Glutamatergic neuron (in vitro differentiated cells): ENCODE measurements at regions not wholly inside any gene's neighbourhood (a gene's known extent, or its start where the extent isn't known, plus 50 kb on each side); places are given as distances from the start of the nearest gene placed in this dataset.

Experiments
- DNase-seq: peaks from one replicate; pipeline ENCODE4 v3.0.0; 2022
- H3K27ac Mint-ChIP-seq: one replicate; pipeline ENCODE4 v1.8.0; 2020; ENCODE audit warnings: mild to moderate bottlenecking, mixed read lengths, inconsistent platforms; ENCODE audit not compliant: unreplicated experiment
- H3K27me3 Mint-ChIP-seq: one replicate; pipeline ENCODE4 v1.8.0; 2020; ENCODE audit warnings: mild to moderate bottlenecking, moderate library complexity, mixed read lengths, inconsistent platforms; ENCODE audit not compliant: unreplicated experiment
- H3K36me3 Mint-ChIP-seq: one replicate; pipeline ENCODE4 v1.8.0; 2020; ENCODE audit warnings: mild to moderate bottlenecking, mixed read lengths, inconsistent platforms; ENCODE audit not compliant: unreplicated experiment
- H3K4me1 Mint-ChIP-seq: one replicate; pipeline ENCODE4 v1.8.0; 2020; ENCODE audit warnings: mild to moderate bottlenecking, low read depth, mixed read lengths, inconsistent platforms; ENCODE audit not compliant: unreplicated experiment
- H3K4me3 Mint-ChIP-seq: one replicate; pipeline ENCODE4 v1.8.0; 2020; ENCODE audit warnings: mild to moderate bottlenecking, mixed read lengths, inconsistent platforms; ENCODE audit not compliant: unreplicated experiment
- H3K9me3 Mint-ChIP-seq: one replicate; pipeline ENCODE4 v1.8.0; 2020; ENCODE audit warnings: mild to moderate bottlenecking, moderate library complexity, mixed read lengths, inconsistent platforms; ENCODE audit not compliant: unreplicated experiment
- TF ChIP-seq, protein P1 (sequence below): fragments of 200-600 bp; sonication (generic); IDR thresholded peaks from one replicate; pipeline ENCODE4 v1.5.0; 2021; ENCODE audit not compliant: partially characterized antibody, unreplicated experiment

DNA sequence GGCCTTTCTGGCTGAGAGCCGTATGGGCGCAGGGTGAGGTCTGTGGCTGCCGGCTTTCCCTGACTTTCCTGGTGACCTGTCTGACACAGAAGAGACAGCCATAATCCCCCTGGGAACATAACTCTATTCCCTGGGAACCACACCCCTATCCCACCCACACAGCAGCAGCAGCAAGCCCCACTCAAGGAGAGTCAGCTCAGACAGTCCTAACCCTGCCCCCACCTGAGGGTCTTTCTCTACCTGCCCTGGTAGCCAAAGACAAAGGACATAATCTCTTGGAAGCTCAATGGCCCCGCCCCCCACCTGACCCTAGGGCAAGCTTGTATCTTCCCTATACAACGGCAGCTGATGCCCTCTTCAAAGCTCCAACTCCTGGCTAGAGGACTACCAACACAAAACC is 74.6 kb downstream of the PABPC4L start:
- Mint-ChIP-seq H3K9me3 (no peaks in the 10 kb centered on the region), H3K4me1 (no peaks in the 10 kb centered on the region), H3K27me3 (no peaks in the 10 kb centered on the region), H3K4me3 (no peak overlapping the region), H3K27ac (no peak overlapping the region), H3K36me3 (no peaks in the 10 kb centered on the region)
- DNase-seq, result no peak
- TF ChIP-seq, protein P1, sequence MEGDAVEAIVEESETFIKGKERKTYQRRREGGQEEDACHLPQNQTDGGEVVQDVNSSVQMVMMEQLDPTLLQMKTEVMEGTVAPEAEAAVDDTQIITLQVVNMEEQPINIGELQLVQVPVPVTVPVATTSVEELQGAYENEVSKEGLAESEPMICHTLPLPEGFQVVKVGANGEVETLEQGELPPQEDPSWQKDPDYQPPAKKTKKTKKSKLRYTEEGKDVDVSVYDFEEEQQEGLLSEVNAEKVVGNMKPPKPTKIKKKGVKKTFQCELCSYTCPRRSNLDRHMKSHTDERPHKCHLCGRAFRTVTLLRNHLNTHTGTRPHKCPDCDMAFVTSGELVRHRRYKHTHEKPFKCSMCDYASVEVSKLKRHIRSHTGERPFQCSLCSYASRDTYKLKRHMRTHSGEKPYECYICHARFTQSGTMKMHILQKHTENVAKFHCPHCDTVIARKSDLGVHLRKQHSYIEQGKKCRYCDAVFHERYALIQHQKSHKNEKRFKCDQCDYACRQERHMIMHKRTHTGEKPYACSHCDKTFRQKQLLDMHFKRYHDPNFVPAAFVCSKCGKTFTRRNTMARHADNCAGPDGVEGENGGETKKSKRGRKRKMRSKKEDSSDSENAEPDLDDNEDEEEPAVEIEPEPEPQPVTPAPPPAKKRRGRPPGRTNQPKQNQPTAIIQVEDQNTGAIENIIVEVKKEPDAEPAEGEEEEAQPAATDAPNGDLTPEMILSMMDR, result no peak

DNA sequence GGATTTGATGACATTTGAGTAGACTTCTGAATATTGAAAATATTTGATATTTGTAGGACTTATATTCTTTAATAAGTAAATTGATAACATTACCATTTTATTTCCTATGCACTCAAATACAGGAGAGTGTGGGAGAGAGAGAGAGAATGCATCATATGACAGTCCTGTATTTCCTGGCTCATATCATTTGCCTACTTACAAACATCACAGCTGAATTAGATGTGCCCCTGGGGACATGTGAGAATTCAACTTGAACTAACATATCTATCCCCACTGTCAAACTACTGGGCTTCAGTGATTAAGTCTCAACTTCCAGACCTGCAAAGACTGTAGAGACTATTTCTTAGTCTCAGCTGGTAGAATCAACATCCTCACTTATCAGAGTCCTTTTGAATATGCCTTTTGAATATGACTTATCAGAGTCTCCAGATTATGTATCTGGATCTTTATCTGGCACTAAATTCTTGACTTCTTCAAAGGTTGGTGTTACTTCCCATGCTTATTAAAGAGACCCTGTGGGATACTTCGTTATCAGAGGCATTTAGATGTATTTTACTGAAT is 75.5 kb downstream of the PABPC4L start:
- Mint-ChIP-seq H3K4me3 (no peak overlapping the region), H3K27ac (no peak overlapping the region), H3K9me3 (no peaks in the 10 kb centered on the region), H3K36me3 (no peaks in the 10 kb centered on the region), H3K27me3 (no peaks in the 10 kb centered on the region), H3K4me1 (no peaks in the 10 kb centered on the region)
- TF ChIP-seq, protein P1, result no peak
- DNase-seq, result no peak

DNA sequence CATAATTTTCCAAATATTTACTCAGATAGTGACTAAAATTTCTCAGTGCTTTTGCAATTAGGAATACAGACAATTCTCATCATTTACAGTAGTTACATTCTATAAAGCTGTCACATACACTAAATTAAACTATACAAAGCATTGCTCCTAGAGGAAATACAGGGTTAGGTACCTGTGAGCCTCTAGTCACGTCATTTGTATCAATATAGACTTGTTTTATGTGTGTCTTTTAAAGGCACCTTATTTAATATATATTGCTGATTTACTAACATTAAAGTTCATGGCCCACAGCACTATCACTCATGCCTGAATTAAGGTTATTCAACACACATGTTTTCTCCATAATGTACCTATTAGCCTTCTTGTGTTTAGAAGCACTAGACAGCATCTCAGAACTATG is 78.7 kb downstream of the PABPC4L start:
- H3K4me3 Mint-ChIP-seq, result no peak overlapping the region
- no peaks in the 10 kb centered on the region for H3K9me3 Mint-ChIP-seq
- no peak overlapping the region for H3K27ac Mint-ChIP-seq
- DNase-seq, result no peak
- TF ChIP-seq, protein P1, result no peak
- H3K36me3 Mint-ChIP-seq, result no peaks in the 10 kb centered on the region
- no peaks in the 10 kb centered on the region for H3K27me3 Mint-ChIP-seq
- H3K4me1 Mint-ChIP-seq, result no peaks in the 10 kb centered on the region

DNA sequence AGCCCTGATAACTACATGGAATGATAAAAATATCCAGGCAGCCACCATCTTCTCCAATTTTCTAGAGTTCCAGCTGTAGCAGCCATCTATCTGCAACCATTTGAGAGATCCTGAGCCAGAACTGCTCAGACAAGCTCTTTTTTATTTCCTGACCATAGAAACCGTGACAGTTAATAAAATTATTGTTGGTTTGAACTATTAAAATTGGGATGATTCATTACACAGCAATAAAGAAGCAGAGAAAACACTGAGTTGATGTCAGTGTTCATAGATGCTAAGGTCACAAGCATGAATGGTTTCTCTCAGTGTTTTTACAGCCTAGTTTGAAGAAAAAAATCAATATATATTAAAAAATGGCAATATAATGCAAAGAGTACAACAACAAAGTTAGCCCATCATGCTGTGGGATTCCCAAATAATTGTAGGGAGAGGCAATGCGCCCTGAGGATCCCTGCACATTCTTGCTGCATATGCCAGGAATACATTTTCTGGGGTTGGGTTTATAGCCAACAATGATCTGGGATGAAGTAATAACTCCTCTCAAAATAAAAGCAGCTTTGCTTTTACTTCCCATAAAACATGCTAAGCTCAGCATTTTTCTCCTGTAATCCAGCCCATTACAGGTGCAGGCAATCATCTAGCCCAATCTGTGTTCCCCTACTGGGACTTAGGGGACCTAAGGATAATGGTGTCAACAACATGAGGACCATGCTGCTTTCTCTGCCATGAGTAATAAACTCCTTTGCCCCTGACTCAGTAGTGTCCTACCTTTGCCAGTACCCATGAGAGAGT is 84.0 kb downstream of the PABPC4L start:
- H3K27ac Mint-ChIP-seq, result no peak overlapping the region
- DNase-seq, result no peak
- H3K27me3 Mint-ChIP-seq, result no peaks in the 10 kb centered on the region
- TF ChIP-seq, protein P1, result no peak
- H3K4me3 Mint-ChIP-seq, result no peak overlapping the region
- no peaks in the 10 kb centered on the region for H3K9me3 Mint-ChIP-seq
- no peaks in the 10 kb centered on the region for H3K36me3 Mint-ChIP-seq
- no peaks in the 10 kb centered on the region for H3K4me1 Mint-ChIP-seq

DNA sequence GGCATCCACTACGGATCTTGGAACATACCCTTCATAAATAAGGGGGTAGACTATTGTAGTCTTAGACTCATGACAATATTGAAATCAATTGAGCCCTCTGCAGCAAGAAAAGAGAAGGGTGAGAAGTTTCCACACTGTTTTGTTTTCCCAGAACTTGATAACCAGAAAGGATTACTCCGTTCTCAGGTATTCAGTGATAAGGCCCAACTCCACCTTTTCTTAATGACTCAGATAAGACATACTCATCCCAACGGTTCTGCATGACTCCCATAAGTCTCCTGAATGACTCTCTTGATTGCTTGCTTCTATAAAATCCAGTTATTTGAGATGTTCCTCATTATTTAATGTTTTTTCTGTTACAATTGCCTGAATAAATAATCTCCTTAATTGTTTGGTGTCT is 111.7 kb downstream of the PABPC4L start:
- TF ChIP-seq, protein P1, result no peak
- no peak overlapping the region for H3K27ac Mint-ChIP-seq
- H3K4me3 Mint-ChIP-seq, result no peak overlapping the region
- DNase-seq, result no peak
- no peaks in the 10 kb centered on the region for H3K27me3 Mint-ChIP-seq
- no peaks in the 10 kb centered on the region for H3K4me1 Mint-ChIP-seq
- H3K36me3 Mint-ChIP-seq, result no peaks in the 10 kb centered on the region
- H3K9me3 Mint-ChIP-seq, result no peaks in the 10 kb centered on the region
